SK-N-SH (cell line): ENCODE measurements at regions not wholly inside any gene's neighbourhood (a gene's known extent, or its start where the extent isn't known, plus 50 kb on each side); places are given as distances from the start of the nearest gene placed in this dataset.

Source experiments
- CTCF ChIA-PET: fragments of 300-600, 350-600 bp; formaldehyde crosslinking; extraction: SDS; loops from one replicate; lab custom pipeline; 2021; lab: Yijun Ruan, JAX
- POLR2A ChIA-PET: fragments of 350-600 bp; sonication (Branson Sonifier 250); formaldehyde crosslinking; extraction: SDS; loops from one replicate; lab custom pipeline; 2020; ENCODE audit warnings: antibody characterized with exemption, inconsistent platforms; lab: Yijun Ruan, JAX
- DNase-seq: peaks from one replicate; pipeline ENCODE4 v3.0.0; 2012
- H2AFZ ChIP-seq: fragments of 200-600 bp; sonication (generic); 2 replicates; pipeline ENCODE4 v1.8.1; 2016; ENCODE audit warnings: antibody characterized with exemption, mild to moderate bottlenecking, low read depth
- H3F3A ChIP-seq: fragments of 200-600 bp; sonication (generic); replicated peaks from 2 replicates; pipeline ENCODE3; 2016; ENCODE audit warnings: antibody characterized with exemption, mild to moderate bottlenecking; ENCODE audit not compliant: insufficient read depth
- H3K27ac ChIP-seq, 2 experiments: fragments of 200-500 bp in 1 of 2; fragments of 200-600 bp in 1 of 2; sonication (Bioruptor generic) in 1 of 2; sonication (generic), shearing (Covaris generic) in 1 of 2; 2 replicates each; pipeline versions ENCODE4 v1.5.1 to v1.6.1; 2014 to 2016; ENCODE audit warnings: low read depth in 2 of 2, inconsistent platforms in 1 of 2, low read length in 1 of 2, mild to moderate bottlenecking in 1 of 2, mixed read lengths in 1 of 2
- H3K27me3 ChIP-seq: fragments of 200-600 bp; sonication (generic), shearing (Covaris generic); 2 replicates; pipeline ENCODE4 v1.6.1; 2016; ENCODE audit warnings: mixed run types; ENCODE audit not compliant: insufficient read depth
- H3K36me3 ChIP-seq, 2 experiments: fragments of 200-500 bp in 1 of 2; fragments of 200-600 bp in 1 of 2; sonication (Bioruptor generic) in 1 of 2; sonication (generic) in 1 of 2; replicated peaks in 1 of 2; 2 replicates each; pipeline versions ENCODE3 to v1.5.1; 2014 to 2016; ENCODE audit warnings: low read length in 1 of 2, mild to moderate bottlenecking in 1 of 2; ENCODE audit not compliant: insufficient read depth in 2 of 2, control insufficient read depth in 1 of 2
- H3K4me1 ChIP-seq, 2 experiments: fragments of 200-500 bp in 1 of 2; fragments of 200-600 bp in 1 of 2; sonication (Bioruptor generic) in 1 of 2; sonication (generic), shearing (Covaris generic) in 1 of 2; 2 replicates each; pipeline versions ENCODE4 v1.5.1 to v1.6.1; 2014 to 2016; ENCODE audit warnings: low read depth in 1 of 2, low read length in 1 of 2, mixed run types in 1 of 2; ENCODE audit not compliant: insufficient read depth in 2 of 2, control insufficient read depth in 1 of 2
- H3K4me2 ChIP-seq: fragments of 200-600 bp; sonication (generic), shearing (Covaris generic); 2 replicates; pipeline ENCODE4 v1.6.1; 2017; ENCODE audit warnings: mixed run types
- H3K4me3 ChIP-seq, 2 experiments: fragments of 200-500 bp in 1 of 2; fragments of 200-600 bp in 1 of 2; sonication (Bioruptor generic) in 1 of 2; sonication (generic), shearing (Covaris generic) in 1 of 2; 2 replicates each; pipeline versions ENCODE4 v1.5.1 to v1.8.1; 2014 to 2016; ENCODE audit warnings: low read depth in 2 of 2, inconsistent platforms in 1 of 2, low read length in 1 of 2, mild to moderate bottlenecking in 1 of 2, mixed read lengths in 1 of 2, moderate library complexity in 1 of 2
- H3K79me2 ChIP-seq: fragments of 200-600 bp; sonication (generic); 2 replicates; pipeline ENCODE4 v1.8.1; 2017; ENCODE audit warnings: mild to moderate bottlenecking; ENCODE audit not compliant: insufficient read depth
- H3K9ac ChIP-seq: fragments of 200-600 bp; sonication (generic); 2 replicates; pipeline ENCODE4 v1.6.1; 2017; ENCODE audit warnings: mixed run types
- H3K9me2 ChIP-seq: fragments of 200-600 bp; sonication (generic); 2 replicates; pipeline ENCODE4 v1.6.1; 2017; ENCODE audit warnings: mixed run types
- H3K9me3 ChIP-seq: fragments of 200-600 bp; sonication (generic); 2 replicates; pipeline ENCODE4 v1.6.1; 2017; ENCODE audit warnings: mixed run types, mild to moderate bottlenecking, moderate library complexity
- H4K20me1 ChIP-seq: fragments of 200-600 bp; sonication (generic); 2 replicates; pipeline ENCODE4 v1.6.1; 2017; ENCODE audit warnings: mild to moderate bottlenecking, mixed run types; ENCODE audit not compliant: insufficient read depth
- ELF1 ChIP-seq: IDR thresholded peaks from 2 replicates; pipeline ENCODE4 v1.4.0; 2012
- EP300 ChIP-seq, 2 experiments: IDR thresholded peaks; 2 replicates each; pipeline versions ENCODE4 v1.4.0 to v1.6.1; 2012; ENCODE audit warnings: borderline replicate concordance in 1 of 2, low read depth in 1 of 2, low read length in 1 of 2
- FOSL2 ChIP-seq: IDR thresholded peaks from 2 replicates; pipeline ENCODE4 v1.4.0; 2012; ENCODE audit warnings: low read depth, mild to moderate bottlenecking, moderate library complexity, borderline replicate concordance
- FOXM1 ChIP-seq: IDR thresholded peaks from 2 replicates; pipeline ENCODE4 v1.4.0; 2012; ENCODE audit warnings: low read depth, mild to moderate bottlenecking
- MAX ChIP-seq: IDR thresholded peaks from 2 replicates; pipeline ENCODE4 v1.4.0; 2012; ENCODE audit warnings: low read depth
- MEF2A ChIP-seq: IDR thresholded peaks from 2 replicates; pipeline ENCODE4 v1.4.0; 2012; ENCODE audit warnings: low read depth, borderline replicate concordance
- POLR2AphosphoS5 ChIP-seq: IDR thresholded peaks from 2 replicates; pipeline ENCODE4 v1.6.1; 2012; ENCODE audit warnings: low read depth, low read length
- TEAD4 ChIP-seq: IDR thresholded peaks from 2 replicates; pipeline ENCODE4 v1.4.0; 2012; ENCODE audit warnings: mild to moderate bottlenecking, borderline replicate concordance; ENCODE audit not compliant: insufficient read depth
- YY1 ChIP-seq: IDR thresholded peaks from 2 replicates; pipeline ENCODE4 v1.4.0; 2012; ENCODE audit warnings: low read depth, mild to moderate bottlenecking
- ZBTB33 ChIP-seq: IDR thresholded peaks from 2 replicates; pipeline ENCODE4 v1.4.0; 2012; ENCODE audit warnings: low read depth, borderline replicate concordance
- WGBS: methylation state at CpG from one replicate; pipeline ENCODE4 v1.1.6; 2017; ENCODE audit warnings: low lambda C conversion rate; 5-methylcytosine and 5-hydroxymethylcytosine counted together
- TF ChIP-seq, protein P1 (sequence below): fragments of 150-350 bp; IDR thresholded peaks from 2 replicates; pipeline ENCODE4 v1.6.1; 2017; ENCODE audit warnings: antibody characterized with exemption, low read length, low read depth, borderline replicate concordance

DNA sequence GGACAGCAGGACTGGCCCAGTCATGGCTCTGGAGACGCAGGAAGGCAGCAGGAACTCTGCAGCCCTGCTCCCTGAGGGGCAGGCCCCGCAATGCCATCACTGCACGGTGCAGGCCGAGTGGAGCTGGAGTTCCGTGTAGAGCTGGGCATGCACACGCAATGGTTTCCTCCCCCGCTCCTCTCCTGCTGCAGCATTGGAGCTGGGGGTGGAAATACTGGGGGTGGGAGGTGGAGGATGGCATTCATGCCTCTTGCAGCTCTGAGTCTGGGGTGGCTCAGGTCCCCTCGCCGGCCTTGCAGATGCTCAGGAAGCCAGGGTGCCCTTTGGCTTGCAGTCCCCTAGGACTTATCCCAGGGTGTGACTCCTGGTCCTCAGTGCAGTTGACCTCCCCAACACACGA, 78.3 kb upstream of the ASB18 start:
- Histone ChIP-seq H3K4me2 (no peak overlapping the region), H3K4me1 (no peaks in the 10 kb centered on the region), H3K36me3 (no peaks in the 10 kb centered on the region), H2AFZ (no peak overlapping the region), H3K4me3 (no peak overlapping the region), H3K79me2 (no peaks in the 10 kb centered on the region), H3F3A (no peaks in the 10 kb centered on the region), H3K9me3 (no peaks in the 10 kb centered on the region), H3K9ac (no peak overlapping the region), H4K20me1 (no peaks in the 10 kb centered on the region), H3K9me2 (no peaks in the 10 kb centered on the region), H3K27me3 (no peaks in the 10 kb centered on the region), H3K27ac (no peak overlapping the region)
- ChIA-PET POLR2A (no interaction called here), CTCF (interaction anchor here (0.6 to 2.1 kb wide), 10 partner anchors 21 to 1229 kb away, joined by 3 to 30 read pairs (median 4); no protein-coding TSS in a partner anchor)
- DNase-seq, result no peak
- WGBS, result 35% methylated on average over 2 of the region's 10 CpGs
- TF ChIP-seq YY1, result no peak
- no peak for TF ChIP-seq FOSL2
- no peak for TF ChIP-seq ELF1
- TF ChIP-seq ZBTB33, result no peak
- no peak for TF ChIP-seq MEF2A
- TF ChIP-seq, protein P1, sequence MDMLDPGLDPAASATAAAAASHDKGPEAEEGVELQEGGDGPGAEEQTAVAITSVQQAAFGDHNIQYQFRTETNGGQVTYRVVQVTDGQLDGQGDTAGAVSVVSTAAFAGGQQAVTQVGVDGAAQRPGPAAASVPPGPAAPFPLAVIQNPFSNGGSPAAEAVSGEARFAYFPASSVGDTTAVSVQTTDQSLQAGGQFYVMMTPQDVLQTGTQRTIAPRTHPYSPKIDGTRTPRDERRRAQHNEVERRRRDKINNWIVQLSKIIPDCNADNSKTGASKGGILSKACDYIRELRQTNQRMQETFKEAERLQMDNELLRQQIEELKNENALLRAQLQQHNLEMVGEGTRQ, result no peak
- no peak for TF ChIP-seq MAX

DNA sequence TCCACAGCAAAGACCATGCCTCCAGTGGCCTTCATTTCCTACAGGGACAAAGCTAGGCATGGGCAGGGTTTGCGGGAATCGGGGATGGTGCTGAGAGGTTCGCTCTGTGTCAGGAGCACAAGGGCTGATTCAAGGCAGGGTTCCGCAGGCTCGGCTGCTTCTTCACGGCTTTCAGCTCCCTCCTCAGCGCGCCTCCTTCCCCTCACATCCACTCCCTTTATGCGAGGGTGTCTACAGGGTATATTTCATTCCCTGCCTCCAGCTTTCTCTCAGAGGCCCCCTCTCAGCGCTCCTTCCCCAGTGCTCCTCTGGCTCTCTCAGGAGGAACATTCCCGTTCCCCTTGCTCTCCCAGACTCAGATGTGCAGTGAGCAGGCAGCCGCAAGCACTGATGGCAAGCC, 78.7 kb upstream of the ASB18 start:
- Histone ChIP-seq H3K27ac (no peak overlapping the region), H3K27me3 (no peaks in the 10 kb centered on the region), H3K79me2 (no peaks in the 10 kb centered on the region), H4K20me1 (no peaks in the 10 kb centered on the region), H3K36me3 (no peaks in the 10 kb centered on the region), H3K9ac (no peak overlapping the region), H3K4me3 (no peak overlapping the region), H3K9me2 (no peaks in the 10 kb centered on the region), H3F3A (no peaks in the 10 kb centered on the region), H3K9me3 (no peaks in the 10 kb centered on the region), H3K4me2 (no peak overlapping the region), H3K4me1 (no peaks in the 10 kb centered on the region), H2AFZ (no peak overlapping the region)
- CTCF ChIA-PET, result interaction anchor here (0.6 to 2.1 kb wide), 13 partner anchors 8 to 1229 kb away, joined by 3 to 30 read pairs (median 5); no protein-coding TSS in a partner anchor
- no peak for DNase-seq
- whole genome bisulfite sequencing, result 65% methylated on average over 9 of the region's 12 CpGs
- POLR2A ChIA-PET, result no interaction called here
- no peak for TF ChIP-seq TEAD4
- TF ChIP-seq FOXM1, result no peak
- no peak for TF ChIP-seq EP300 (IDR thresholded peaks at IDR 0.05; ENCODE audit: borderline replicate concordance in 1 of 2, low read depth in 1 of 2, low read length in 1 of 2)
- TF ChIP-seq MEF2A, result no peak
- TF ChIP-seq YY1, result no peak
- TF ChIP-seq POLR2AphosphoS5, result no peak
